Neural cell (in vitro differentiated cells): ENCODE measurements at regions not wholly inside any gene's neighbourhood (a gene's known extent, or its start where the extent isn't known, plus 50 kb on each side); places are given as distances from the start of the nearest gene placed in this dataset.

ENCODE experiments used
- H2AFZ ChIP-seq: fragments of 200-600, 300-800 bp; sonication (generic), shearing (Covaris generic); 2 replicates; pipeline ENCODE4 v1.6.0; 2014; ENCODE audit warnings: low read depth, mild to moderate bottlenecking, antibody characterized with exemption, low read length, moderate library complexity
- H3F3A ChIP-seq: fragments of 200-600 bp; shearing (Covaris generic); 2 replicates; pipeline ENCODE4 v1.6.1; 2016; ENCODE audit warnings: mild to moderate bottlenecking, moderate library complexity, mixed read lengths, antibody characterized with exemption, low read length; ENCODE audit not compliant: insufficient read depth, poor library complexity, severe bottlenecking
- H3K27ac ChIP-seq: fragments of 200-600, 300-800 bp; sonication (generic), shearing (Covaris generic); 2 replicates; pipeline ENCODE4 v1.5.1; 2014; ENCODE audit warnings: mild to moderate bottlenecking, low read length, moderate library complexity
- H3K27me3 ChIP-seq: fragments of 300-800, 200-600 bp; sonication (generic), shearing (Covaris generic); 2 replicates; pipeline ENCODE4 v1.6.0; 2014; ENCODE audit warnings: mild to moderate bottlenecking, low read depth, low read length, moderate library complexity; ENCODE audit not compliant: insufficient read depth
- H3K36me3 ChIP-seq: fragments of 300-800, 200-600 bp; sonication (generic), shearing (Covaris generic); 2 replicates; pipeline ENCODE4 v1.5.1; 2014; ENCODE audit warnings: mild to moderate bottlenecking, antibody characterized with exemption, low read length, moderate library complexity; ENCODE audit not compliant: insufficient read depth
- H3K4me2 ChIP-seq: fragments of 300-800, 200-600 bp; sonication (generic), shearing (Covaris generic); 2 replicates; pipeline ENCODE4 v1.6.0; 2014; ENCODE audit warnings: mild to moderate bottlenecking, low read length
- H3K4me3 ChIP-seq: fragments of 300-800, 200-600 bp; sonication (generic), shearing (Covaris generic); 2 replicates; pipeline ENCODE4 v1.5.1; 2014; ENCODE audit warnings: mild to moderate bottlenecking, low read length, moderate library complexity
- H3K79me2 ChIP-seq: fragments of 200-600 bp; shearing (Covaris generic); replicated peaks from 2 replicates; pipeline ENCODE4 v1.6.0; 2014; ENCODE audit warnings: mild to moderate bottlenecking, low read length, moderate library complexity; ENCODE audit not compliant: insufficient read depth
- H3K9ac ChIP-seq: fragments of 300-800, 200-600 bp; sonication (generic), shearing (Covaris generic); 2 replicates; pipeline ENCODE4 v1.6.1; 2016; ENCODE audit warnings: mild to moderate bottlenecking, low read length, mixed read lengths
- H3K9me2 ChIP-seq: fragments of 200-600 bp; shearing (Covaris generic); 2 replicates; pipeline ENCODE4 v1.6.1; 2016; ENCODE audit warnings: mild to moderate bottlenecking, low read length, mixed read lengths; ENCODE audit not compliant: insufficient read depth
- H3K9me3 ChIP-seq: fragments of 200-600, 300-800 bp; sonication (generic), shearing (Covaris generic); 2 replicates; pipeline ENCODE4 v1.6.1; 2016; ENCODE audit warnings: mild to moderate bottlenecking, mixed run types, low read length, moderate library complexity, mixed read lengths
- H4K20me1 ChIP-seq: fragments of 200-600 bp; shearing (Covaris generic); 2 replicates; pipeline ENCODE4 v1.6.1; 2016; ENCODE audit warnings: mild to moderate bottlenecking, mixed run types; ENCODE audit not compliant: insufficient read depth
- EP300 ChIP-seq: fragments of 450-650 bp; conservative IDR thresholded peaks from 2 replicates; pipeline ENCODE4 v1.6.1; 2014; ENCODE audit warnings: antibody characterized with exemption, mild to moderate bottlenecking, moderate library complexity; ENCODE audit not compliant: poor library complexity, severe bottlenecking
- EZH2 ChIP-seq: fragments of 200-600, 300-800 bp; shearing (Covaris generic), sonication (generic); IDR thresholded peaks from 2 replicates; pipeline ENCODE4 v1.6.1; 2014; ENCODE audit warnings: antibody characterized with exemption, low read length, borderline replicate concordance, mild to moderate bottlenecking; ENCODE audit not compliant: insufficient read depth, poor library complexity, severe bottlenecking
- MXI1 ChIP-seq: fragments of 450-650 bp; conservative IDR thresholded peaks from 2 replicates; pipeline ENCODE4 v1.6.1; 2014; ENCODE audit warnings: antibody characterized with exemption, mild to moderate bottlenecking; ENCODE audit not compliant: poor library complexity, severe bottlenecking
- POLR2AphosphoS5 ChIP-seq: IDR thresholded peaks from 2 replicates; pipeline ENCODE4 v1.6.1; 2012
- RAD21 ChIP-seq: fragments of 450-650 bp; conservative IDR thresholded peaks from 2 replicates; pipeline ENCODE4 v1.6.1; 2014; ENCODE audit warnings: antibody characterized with exemption, mild to moderate bottlenecking, moderate library complexity
- SMC3 ChIP-seq: fragments of 450-650 bp; conservative IDR thresholded peaks from 2 replicates; pipeline ENCODE4 v1.6.1; 2014; ENCODE audit warnings: antibody characterized with exemption, mild to moderate bottlenecking, moderate library complexity; ENCODE audit not compliant: poor library complexity
- TAF1 ChIP-seq: IDR thresholded peaks from 2 replicates; pipeline ENCODE4 v1.6.1; 2012; ENCODE audit warnings: low read depth
- TF ChIP-seq, protein P1 (sequence below): fragments of 450-650 bp; IDR thresholded peaks from 2 replicates; pipeline ENCODE4 v1.5.1; 2014; ENCODE audit warnings: antibody characterized with exemption, mild to moderate bottlenecking, moderate library complexity; ENCODE audit not compliant: poor library complexity, severe bottlenecking
- TF ChIP-seq, protein P2 (sequence below): IDR thresholded peaks from 2 replicates; pipeline ENCODE4 v1.6.1; 2012; ENCODE audit warnings: borderline replicate concordance

DNA sequence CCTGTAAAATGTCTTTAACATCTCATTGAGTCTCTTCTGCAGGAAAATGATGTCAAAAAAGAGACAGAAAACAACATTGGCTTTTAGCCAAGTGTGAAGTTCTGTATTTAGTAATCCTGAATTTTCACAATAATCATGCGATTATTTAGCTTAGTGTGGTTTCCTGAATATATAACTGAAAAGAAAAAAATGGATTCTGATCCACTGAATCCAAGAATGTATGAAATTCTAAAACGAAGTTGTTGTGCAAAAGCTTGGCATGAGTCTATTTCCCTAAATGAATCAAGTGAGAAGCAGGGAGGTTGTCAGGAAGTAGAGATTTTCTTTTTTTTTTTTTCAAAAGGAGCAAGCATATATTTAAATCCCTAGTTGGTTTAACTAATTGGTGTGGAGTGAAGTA lies 145.9 kb upstream of the CDH6 start:
- Histone ChIP-seq H3F3A (no peaks in the 10 kb centered on the region), H3K9me3 (no peaks in the 10 kb centered on the region), H3K79me2 (no peaks in the 10 kb centered on the region), H3K27ac (no peak overlapping the region), H2AFZ (no peak overlapping the region), H3K4me2 (no peak overlapping the region), H3K27me3 (no peaks in the 10 kb centered on the region), H3K9ac (no peak overlapping the region), H3K4me3 (no peak overlapping the region), H4K20me1 (no peaks in the 10 kb centered on the region), H3K9me2 (no peaks in the 10 kb centered on the region), H3K36me3 (no peaks in the 10 kb centered on the region)
- TF ChIP-seq MXI1 (no peak), SMC3 (no peak), EZH2 (no peak), POLR2AphosphoS5 (no peak), TAF1 (no peak), EP300 (no peak), RAD21 (no peak)
- TF ChIP-seq, protein P1, sequence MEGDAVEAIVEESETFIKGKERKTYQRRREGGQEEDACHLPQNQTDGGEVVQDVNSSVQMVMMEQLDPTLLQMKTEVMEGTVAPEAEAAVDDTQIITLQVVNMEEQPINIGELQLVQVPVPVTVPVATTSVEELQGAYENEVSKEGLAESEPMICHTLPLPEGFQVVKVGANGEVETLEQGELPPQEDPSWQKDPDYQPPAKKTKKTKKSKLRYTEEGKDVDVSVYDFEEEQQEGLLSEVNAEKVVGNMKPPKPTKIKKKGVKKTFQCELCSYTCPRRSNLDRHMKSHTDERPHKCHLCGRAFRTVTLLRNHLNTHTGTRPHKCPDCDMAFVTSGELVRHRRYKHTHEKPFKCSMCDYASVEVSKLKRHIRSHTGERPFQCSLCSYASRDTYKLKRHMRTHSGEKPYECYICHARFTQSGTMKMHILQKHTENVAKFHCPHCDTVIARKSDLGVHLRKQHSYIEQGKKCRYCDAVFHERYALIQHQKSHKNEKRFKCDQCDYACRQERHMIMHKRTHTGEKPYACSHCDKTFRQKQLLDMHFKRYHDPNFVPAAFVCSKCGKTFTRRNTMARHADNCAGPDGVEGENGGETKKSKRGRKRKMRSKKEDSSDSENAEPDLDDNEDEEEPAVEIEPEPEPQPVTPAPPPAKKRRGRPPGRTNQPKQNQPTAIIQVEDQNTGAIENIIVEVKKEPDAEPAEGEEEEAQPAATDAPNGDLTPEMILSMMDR, result no peak
- TF ChIP-seq, protein P2, sequence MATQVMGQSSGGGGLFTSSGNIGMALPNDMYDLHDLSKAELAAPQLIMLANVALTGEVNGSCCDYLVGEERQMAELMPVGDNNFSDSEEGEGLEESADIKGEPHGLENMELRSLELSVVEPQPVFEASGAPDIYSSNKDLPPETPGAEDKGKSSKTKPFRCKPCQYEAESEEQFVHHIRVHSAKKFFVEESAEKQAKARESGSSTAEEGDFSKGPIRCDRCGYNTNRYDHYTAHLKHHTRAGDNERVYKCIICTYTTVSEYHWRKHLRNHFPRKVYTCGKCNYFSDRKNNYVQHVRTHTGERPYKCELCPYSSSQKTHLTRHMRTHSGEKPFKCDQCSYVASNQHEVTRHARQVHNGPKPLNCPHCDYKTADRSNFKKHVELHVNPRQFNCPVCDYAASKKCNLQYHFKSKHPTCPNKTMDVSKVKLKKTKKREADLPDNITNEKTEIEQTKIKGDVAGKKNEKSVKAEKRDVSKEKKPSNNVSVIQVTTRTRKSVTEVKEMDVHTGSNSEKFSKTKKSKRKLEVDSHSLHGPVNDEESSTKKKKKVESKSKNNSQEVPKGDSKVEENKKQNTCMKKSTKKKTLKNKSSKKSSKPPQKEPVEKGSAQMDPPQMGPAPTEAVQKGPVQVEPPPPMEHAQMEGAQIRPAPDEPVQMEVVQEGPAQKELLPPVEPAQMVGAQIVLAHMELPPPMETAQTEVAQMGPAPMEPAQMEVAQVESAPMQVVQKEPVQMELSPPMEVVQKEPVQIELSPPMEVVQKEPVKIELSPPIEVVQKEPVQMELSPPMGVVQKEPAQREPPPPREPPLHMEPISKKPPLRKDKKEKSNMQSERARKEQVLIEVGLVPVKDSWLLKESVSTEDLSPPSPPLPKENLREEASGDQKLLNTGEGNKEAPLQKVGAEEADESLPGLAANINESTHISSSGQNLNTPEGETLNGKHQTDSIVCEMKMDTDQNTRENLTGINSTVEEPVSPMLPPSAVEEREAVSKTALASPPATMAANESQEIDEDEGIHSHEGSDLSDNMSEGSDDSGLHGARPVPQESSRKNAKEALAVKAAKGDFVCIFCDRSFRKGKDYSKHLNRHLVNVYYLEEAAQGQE, result no peak

DNA sequence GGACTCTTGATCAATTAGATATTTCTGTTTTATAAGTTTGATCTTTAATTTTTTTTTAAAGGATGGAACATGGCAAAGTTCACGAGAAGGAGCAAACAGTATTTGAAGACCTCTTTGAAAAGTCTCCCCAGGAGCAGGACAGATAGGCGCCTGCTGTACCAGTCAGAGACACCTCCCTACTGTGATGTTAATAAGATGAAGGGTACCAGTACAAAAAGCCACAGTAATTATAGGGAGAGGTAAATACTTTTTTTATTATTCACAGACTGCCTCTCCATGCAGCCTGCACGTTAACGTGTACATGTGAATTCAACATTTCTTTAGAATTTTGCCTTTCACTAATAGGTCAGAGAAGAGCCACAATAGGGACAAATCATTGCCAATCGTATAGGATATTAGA lies 146.5 kb upstream of the CDH6 start:
- Histone ChIP-seq H4K20me1 (no peaks in the 10 kb centered on the region), H3K9me3 (no peaks in the 10 kb centered on the region), H3K27ac (no peak overlapping the region), H3K79me2 (no peaks in the 10 kb centered on the region), H3K4me2 (no peak overlapping the region), H3K9me2 (no peaks in the 10 kb centered on the region), H3K36me3 (no peaks in the 10 kb centered on the region), H3F3A (no peaks in the 10 kb centered on the region), H2AFZ (no peak overlapping the region), H3K9ac (no peak overlapping the region), H3K27me3 (no peaks in the 10 kb centered on the region), H3K4me3 (no peak overlapping the region)
- TF ChIP-seq TAF1, result no peak
- no peak for TF ChIP-seq MXI1
- no peak for TF ChIP-seq RAD21
- no peak for TF ChIP-seq EP300
- TF ChIP-seq, protein P1, result no peak
- TF ChIP-seq POLR2AphosphoS5, result no peak
- TF ChIP-seq SMC3, result no peak
- TF ChIP-seq EZH2, result no peak
- TF ChIP-seq, protein P2, result no peak
